Coronary artery (tissue), 2 donors: ENCODE measurements at regions not wholly inside any gene's neighbourhood (a gene's known extent, or its start where the extent isn't known, plus 50 kb on each side); places are given as distances from the start of the nearest gene placed in this dataset.
"Not testable (repeated sequence)": the region's sequence is repeated elsewhere in the genome, so short reads cannot be mapped to it uniquely, and the experiment has no call there.

Source experiments
- DNase-seq: peaks from one replicate; pipeline ENCODE4 v3.0.0-alpha.2; 2017; ENCODE audit warnings: low spot score
- H3K27ac ChIP-seq, 2 donors: fragments of 200-600 bp; sonication (generic); one replicate each; pipeline ENCODE4 v1.5.1; 2016 to 2019
- H3K4me3 ChIP-seq: fragments of 200-600 bp; sonication (generic); 2 replicates; pipeline ENCODE4 v1.5.1; 2016; ENCODE audit warnings: mild to moderate bottlenecking, moderate library complexity
- TF ChIP-seq, protein P1 (sequence below): fragments of 200-600 bp; sonication (generic); IDR thresholded peaks from one replicate; pipeline ENCODE4 v1.5.1; 2019; ENCODE audit warnings: antibody characterized with exemption

DNA sequence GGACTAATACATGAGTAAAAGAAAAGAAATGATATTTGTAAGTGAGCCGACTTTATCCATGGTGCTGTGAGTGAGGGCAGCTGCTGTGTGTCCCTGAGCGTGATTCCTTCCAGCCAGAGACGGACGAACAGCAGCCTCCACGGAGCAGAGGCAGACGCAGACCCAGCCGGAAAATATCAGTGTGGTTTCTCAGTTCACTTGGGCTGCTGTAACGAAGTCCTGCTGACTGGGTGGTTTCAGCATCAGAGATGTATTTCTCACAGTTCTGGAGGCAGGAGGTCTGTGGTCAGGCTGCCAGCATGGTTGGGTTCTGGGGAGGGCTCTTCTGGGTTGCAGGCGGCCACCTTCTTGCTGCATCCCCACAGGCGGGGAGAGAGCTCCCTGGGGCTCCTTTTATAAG lies 375.6 kb downstream of the GLRX3 start:
- Histone ChIP-seq H3K27ac (no peak overlapping the region), H3K4me3 (no peak overlapping the region)
- no peak for DNase-seq
- TF ChIP-seq, protein P1, sequence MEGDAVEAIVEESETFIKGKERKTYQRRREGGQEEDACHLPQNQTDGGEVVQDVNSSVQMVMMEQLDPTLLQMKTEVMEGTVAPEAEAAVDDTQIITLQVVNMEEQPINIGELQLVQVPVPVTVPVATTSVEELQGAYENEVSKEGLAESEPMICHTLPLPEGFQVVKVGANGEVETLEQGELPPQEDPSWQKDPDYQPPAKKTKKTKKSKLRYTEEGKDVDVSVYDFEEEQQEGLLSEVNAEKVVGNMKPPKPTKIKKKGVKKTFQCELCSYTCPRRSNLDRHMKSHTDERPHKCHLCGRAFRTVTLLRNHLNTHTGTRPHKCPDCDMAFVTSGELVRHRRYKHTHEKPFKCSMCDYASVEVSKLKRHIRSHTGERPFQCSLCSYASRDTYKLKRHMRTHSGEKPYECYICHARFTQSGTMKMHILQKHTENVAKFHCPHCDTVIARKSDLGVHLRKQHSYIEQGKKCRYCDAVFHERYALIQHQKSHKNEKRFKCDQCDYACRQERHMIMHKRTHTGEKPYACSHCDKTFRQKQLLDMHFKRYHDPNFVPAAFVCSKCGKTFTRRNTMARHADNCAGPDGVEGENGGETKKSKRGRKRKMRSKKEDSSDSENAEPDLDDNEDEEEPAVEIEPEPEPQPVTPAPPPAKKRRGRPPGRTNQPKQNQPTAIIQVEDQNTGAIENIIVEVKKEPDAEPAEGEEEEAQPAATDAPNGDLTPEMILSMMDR: no peak

DNA sequence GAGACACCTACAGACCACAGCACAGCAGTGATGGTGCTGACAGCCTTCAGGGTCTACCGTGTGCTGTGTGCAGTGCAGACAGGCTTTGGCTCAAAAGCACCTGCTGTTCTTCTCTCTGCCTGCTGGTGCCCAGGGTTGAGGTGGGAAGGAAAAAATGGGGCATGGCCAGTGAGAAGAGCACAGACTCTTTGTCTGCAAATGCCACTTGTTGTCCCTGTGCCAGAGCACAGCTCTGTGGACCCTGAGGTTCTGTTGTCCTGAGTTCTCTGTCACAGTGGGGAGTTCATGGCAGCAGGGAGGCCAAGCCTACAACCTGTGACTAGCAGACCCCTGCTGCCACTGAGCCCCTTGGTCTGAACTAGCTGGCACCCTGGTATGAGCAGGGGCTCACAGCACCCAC lies 376.7 kb downstream of the GLRX3 start:
- DNase-seq: no peak
- Histone ChIP-seq H3K4me3 (no peak overlapping the region), H3K27ac (no peak overlapping the region)
- TF ChIP-seq, protein P1: no peak

DNA sequence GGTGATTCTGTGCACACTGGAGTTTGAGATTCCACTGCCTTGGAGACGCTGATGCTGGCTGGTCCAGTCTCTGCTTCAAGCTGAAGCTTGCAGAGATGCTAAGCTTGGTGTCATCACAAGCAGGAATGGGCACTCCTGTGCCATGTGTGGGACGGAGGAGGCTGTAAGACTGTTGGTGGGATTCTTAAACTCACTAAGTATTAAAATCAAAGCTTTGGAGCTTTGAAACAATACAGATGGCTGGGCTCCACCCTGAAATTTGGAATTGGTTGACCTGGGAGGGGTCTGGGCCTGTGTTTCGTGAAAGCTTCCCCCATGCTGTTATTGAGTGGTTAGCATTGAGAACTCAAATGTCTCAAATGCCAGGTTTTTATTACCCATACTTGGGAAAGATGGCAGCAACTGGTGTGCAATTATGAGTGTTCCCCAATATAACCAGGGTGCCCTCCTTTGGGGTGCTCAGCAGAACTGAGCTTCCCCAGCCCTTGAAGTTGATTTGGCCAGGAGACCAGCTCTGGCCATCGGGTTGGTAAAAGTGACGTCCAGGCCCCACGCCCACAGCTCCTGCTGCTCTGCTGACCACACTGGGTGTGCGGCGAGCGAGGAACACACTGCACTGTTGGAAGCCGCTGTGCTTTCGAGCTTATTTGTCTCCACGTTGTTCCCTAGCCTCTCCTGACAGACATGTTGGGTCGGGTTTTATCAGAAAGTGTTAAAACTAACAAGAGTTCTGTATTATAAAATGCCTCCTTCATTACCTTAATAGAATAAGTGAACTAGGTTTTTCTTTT lies 377.7 kb downstream of the GLRX3 start:
- no peak for DNase-seq
- TF ChIP-seq, protein P1: no peak
- Histone ChIP-seq H3K4me3 (no peak overlapping the region), H3K27ac (no peak overlapping the region)

DNA sequence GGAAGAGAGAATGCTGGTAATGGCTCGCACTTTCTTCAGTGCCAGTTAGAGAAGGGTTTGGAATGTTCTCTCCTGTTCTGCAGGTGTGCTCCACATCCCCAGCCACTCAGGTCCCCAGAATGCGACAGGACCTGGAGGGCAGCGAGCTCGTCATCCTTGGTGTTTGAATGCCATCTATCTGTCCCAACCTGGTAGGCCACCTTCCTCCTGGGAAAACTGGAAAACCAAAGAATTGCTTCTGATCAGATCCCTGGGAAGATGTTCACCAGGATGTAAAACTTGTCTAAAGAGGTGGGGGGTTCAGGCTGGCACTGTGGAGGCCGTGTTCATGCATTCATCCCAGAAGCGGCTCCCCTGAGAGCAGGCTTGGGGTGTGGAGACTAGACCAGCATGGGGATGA lies 379.5 kb downstream of the GLRX3 start:
- Histone ChIP-seq H3K4me3 (no peak overlapping the region), H3K27ac (no peak overlapping the region)
- TF ChIP-seq, protein P1: no peak
- DNase-seq: no peak

DNA sequence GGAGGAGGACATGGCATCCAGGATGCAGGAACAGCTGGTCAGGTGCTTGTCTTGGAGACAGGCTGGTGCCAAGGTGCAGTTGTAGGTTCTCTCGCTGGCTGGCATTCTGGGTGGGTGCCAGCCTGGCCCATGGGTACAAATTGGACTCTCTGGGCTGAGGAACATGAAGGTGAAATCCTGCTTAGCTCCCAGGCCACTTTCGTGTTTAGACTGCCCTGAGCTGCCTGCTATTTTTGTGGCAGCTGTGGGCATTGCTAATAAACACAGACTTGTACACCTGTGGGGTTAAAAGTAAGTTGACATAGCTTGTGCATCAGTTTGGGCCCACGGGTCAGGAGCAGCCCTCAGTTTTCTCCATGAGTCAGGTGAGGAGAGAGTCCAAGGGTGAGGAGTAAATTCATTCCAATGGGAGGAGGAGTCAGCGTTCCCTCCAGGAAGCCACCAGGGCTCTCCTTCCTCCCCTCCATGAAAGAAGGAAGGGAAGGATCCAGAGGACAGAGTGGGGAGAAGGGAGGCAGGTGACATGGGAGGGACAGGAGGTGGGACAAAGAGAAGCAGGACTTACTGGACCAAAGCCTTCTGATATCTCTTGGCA lies 380.0 kb downstream of the GLRX3 start:
- TF ChIP-seq, protein P1: no peak
- DNase-seq: no peak

DNA sequence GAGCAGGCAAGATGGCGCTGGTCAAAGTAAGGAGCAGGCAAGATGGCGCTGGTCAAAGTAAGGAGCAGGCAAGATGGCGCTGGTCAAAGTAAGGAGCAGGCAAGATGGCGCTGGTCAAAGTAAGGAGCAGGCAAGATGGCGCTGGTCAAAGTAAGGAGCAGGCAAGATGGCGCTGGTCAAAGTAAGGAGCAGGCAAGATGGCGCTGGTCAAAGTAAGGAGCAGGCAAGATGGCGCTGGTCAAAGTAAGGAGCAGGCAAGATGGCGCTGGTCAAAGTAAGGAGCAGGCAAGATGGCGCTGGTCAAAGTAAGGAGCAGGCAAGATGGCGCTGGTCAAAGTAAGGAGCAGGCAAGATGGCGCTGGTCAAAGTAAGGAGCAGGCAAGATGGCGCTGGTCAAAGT lies 382.7 kb downstream of the GLRX3 start:
- H3K4me3 ChIP-seq, DNase-seq, H3K27ac ChIP-seq: not testable (repeated sequence)

More for the DNA sequence above, 380.0 kb downstream of the GLRX3 start:
- H3K27ac ChIP-seq: no peak overlapping the region
- no peak overlapping the region for H3K4me3 ChIP-seq

DNA sequence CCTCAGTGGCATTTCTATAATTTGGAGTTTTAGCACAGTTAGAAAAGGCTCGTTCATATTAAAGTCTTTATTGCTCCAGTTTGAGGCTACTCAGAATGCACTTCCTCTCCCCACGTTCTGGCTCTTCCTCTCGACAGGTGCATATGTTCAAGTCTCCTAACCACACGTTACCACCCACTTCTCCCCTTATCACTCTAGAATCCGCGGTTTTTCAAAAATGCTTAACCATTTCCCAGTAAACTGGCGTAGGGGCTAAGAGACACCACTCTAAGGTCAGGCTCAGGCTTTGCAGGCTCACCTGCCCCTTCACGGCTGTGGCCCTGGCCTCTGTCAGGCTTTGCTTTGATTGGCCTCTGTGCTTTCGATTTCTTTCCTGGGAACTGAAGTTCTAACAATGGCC lies 383.6 kb downstream of the GLRX3 start:
- H3K27ac ChIP-seq: no peak overlapping the region
- no peak for DNase-seq
- TF ChIP-seq, protein P1: no peak
- no peak overlapping the region for H3K4me3 ChIP-seq
